Nephron (organoid): ENCODE measurements at regions not wholly inside any gene's neighbourhood (a gene's known extent, or its start where the extent isn't known, plus 50 kb on each side); places are given as distances from the start of the nearest gene placed in this dataset.

Source experiments
- H3K27ac Mint-ChIP-seq, 3 experiments: 2 replicates each; pipeline ENCODE4 v1.8.0; 2020; ENCODE audit warnings: mixed read lengths in 3 of 3, mild to moderate bottlenecking in 2 of 3, moderate library complexity in 1 of 3
- H3K27me3 Mint-ChIP-seq: 2 replicates; pipeline ENCODE4 v1.8.0; 2021; ENCODE audit warnings: low read depth, mild to moderate bottlenecking, moderate library complexity, mixed read lengths
- H3K36me3 Mint-ChIP-seq: 2 replicates; pipeline ENCODE4 v1.8.0; 2020; ENCODE audit warnings: low read depth, mixed read lengths
- H3K4me1 Mint-ChIP-seq: 2 replicates; pipeline ENCODE4 v1.8.0; 2020; ENCODE audit warnings: mixed read lengths
- H3K4me3 Mint-ChIP-seq, 3 experiments: 2 replicates each; pipeline ENCODE4 v1.8.0; 2020; ENCODE audit warnings: mild to moderate bottlenecking in 3 of 3, mixed read lengths in 3 of 3, moderate library complexity in 2 of 3
- H3K9me3 Mint-ChIP-seq: 2 replicates; pipeline ENCODE4 v1.8.0; 2020; ENCODE audit warnings: mixed read lengths
- CTCF ChIP-seq, 3 experiments: fragments of 200-600 bp; sonication (generic); IDR thresholded peaks; one replicate each; pipeline ENCODE4 v1.5.0; 2021; ENCODE audit warnings: antibody characterized with exemption in 3 of 3; ENCODE audit not compliant: unreplicated experiment in 3 of 3

GRCh38 chr5:74199436-74200210 lies 440.9 kb downstream of the ENC1 start:
- Mint-ChIP-seq H3K4me3 (no peak overlapping the region), H3K9me3 (no peaks in the 10 kb centered on the region), H3K27ac (peak overlapping the region in 2 of 3 experiments; percentile 26 to 63), H3K36me3 (no peaks in the 10 kb centered on the region), H3K27me3 (no peaks in the 10 kb centered on the region), H3K4me1 (peaks cover 20% of the 10 kb centered on the region)
- TF ChIP-seq CTCF (IDR thresholded peaks at IDR 0.05; ENCODE audit: unreplicated experiment in 3 of 3), result no peak

DNA sequence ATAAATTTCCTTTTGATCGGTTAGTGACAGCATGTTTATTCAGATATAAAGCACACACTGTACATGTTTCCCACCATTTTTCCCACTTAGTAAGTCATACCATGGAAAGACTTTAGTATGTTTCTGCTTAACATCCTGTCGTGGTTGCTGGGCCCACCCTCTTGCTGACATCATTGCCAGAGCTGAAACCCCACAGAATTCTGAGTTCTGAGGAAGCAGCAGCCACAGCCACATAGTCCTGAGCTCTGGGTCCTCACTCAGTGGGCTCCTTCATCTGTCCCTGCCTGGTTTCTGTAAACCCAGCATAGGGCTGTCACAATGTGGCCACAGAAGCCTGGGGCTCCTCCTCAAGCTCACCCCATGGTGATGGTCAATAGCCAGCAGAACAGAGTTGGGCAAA lies 441.5 kb downstream of the ENC1 start:
- no peaks in the 10 kb centered on the region for H3K9me3 Mint-ChIP-seq
- H3K4me1 Mint-ChIP-seq, result peaks cover 20% of the 10 kb centered on the region
- H3K4me3 Mint-ChIP-seq, result no peak overlapping the region
- H3K27me3 Mint-ChIP-seq, result no peaks in the 10 kb centered on the region
- no peaks in the 10 kb centered on the region for H3K36me3 Mint-ChIP-seq
- no peak overlapping the region for H3K27ac Mint-ChIP-seq
- no peak for TF ChIP-seq CTCF (IDR thresholded peaks at IDR 0.05; ENCODE audit: unreplicated experiment in 3 of 3)

DNA sequence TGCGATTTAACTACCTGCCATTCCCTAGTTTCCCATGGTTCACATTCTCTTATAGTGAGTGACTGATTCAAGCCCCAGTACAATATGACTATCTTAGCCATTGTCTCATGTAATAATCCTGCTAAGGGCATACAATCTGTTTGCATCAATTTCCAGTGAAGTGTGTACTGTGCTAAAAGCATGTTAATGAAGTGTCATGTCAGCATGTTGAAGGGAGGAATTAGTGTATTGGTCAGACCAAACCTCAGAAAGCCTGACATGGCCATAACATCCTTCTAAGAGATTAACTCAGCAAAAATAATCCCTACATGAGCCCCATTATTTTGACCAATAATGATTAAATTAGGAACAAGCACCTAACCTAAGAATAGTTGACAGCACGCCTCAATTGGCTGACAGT lies 442.4 kb downstream of the ENC1 start:
- no peak for TF ChIP-seq CTCF (IDR thresholded peaks at IDR 0.05; ENCODE audit: unreplicated experiment in 3 of 3)
- H3K36me3 Mint-ChIP-seq, result no peaks in the 10 kb centered on the region
- H3K27me3 Mint-ChIP-seq, result no peaks in the 10 kb centered on the region
- H3K27ac Mint-ChIP-seq, result peak overlapping the region in 1 of 3 experiments; percentile 2
- H3K4me1 Mint-ChIP-seq, result peaks cover 21% of the 10 kb centered on the region
- no peak overlapping the region for H3K4me3 Mint-ChIP-seq
- H3K9me3 Mint-ChIP-seq, result no peaks in the 10 kb centered on the region

- Mint-ChIP-seq H3K36me3 (no peaks in the 10 kb centered on the region), H3K4me3 (no peak overlapping the region), H3K27ac (no peak overlapping the region), H3K4me1 (peaks cover 29% of the 10 kb centered on the region), H3K27me3 (no peaks in the 10 kb centered on the region), H3K9me3 (peaks cover 2% of the 10 kb centered on the region)
- no peak for TF ChIP-seq CTCF (IDR thresholded peaks at IDR 0.05; ENCODE audit: unreplicated experiment in 3 of 3)
These were observed 444.3 kb downstream of the ENC1 start for GRCh38 chr5:74196233-74196632.

- H3K27ac Mint-ChIP-seq, result no peak overlapping the region
- no peak overlapping the region for H3K4me3 Mint-ChIP-seq
- H3K4me1 Mint-ChIP-seq, result peaks cover 14% of the 10 kb centered on the region
- TF ChIP-seq CTCF (IDR thresholded peaks at IDR 0.05; ENCODE audit: unreplicated experiment in 3 of 3), result no peak
- peaks cover 10% of the 10 kb centered on the region for H3K9me3 Mint-ChIP-seq
- no peaks in the 10 kb centered on the region for H3K27me3 Mint-ChIP-seq
- H3K36me3 Mint-ChIP-seq, result no peaks in the 10 kb centered on the region
These were observed 446.3 kb downstream of the ENC1 start for GRCh38 chr5:74194196-74194595.
